ENCODE measurements at regions not wholly inside any gene's neighbourhood (a gene's known extent, or its start where the extent isn't known, plus 50 kb on each side); places are given as distances from the start of the nearest gene placed in this dataset.

DNA sequence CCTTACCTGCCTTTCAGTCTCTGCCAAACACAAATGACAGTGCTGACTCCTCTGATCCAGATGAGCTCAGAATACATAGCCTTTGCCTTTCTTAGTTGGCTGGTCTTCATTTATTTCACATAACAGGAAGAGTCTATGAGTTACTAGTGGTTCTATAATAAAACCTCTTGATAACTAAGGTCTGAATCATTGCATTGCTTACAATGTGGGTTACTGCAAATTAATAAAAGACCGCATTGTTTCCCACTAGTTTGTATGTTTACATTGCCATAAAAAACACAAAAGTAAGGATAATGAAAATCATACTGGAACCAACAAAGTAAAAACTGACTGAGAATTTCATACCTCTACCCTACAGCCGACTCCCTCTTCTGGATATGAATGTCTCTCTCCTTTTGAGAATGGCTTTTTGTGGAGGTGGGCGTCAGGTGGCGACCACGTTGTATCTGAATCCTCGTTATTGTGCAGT is 62.0 kb upstream of the AKR1E2 start:
- Histone ChIP-seq H3K27ac (ENCODE audit: low read depth, low read length) (no peak overlapping the region), H3K27me3 (ENCODE audit: insufficient read depth, low read length, poor library complexity, severe bottlenecking) (peaks cover 3% of the 10 kb centered on the region), H3K4me3 (ENCODE audit: low read length) (no peak overlapping the region), H3K9me3 (ENCODE audit: low read length) (no peaks in the 10 kb centered on the region), H3K4me1 (ENCODE audit: insufficient read depth, low read length) (no peaks in the 10 kb centered on the region), H3K36me3 (ENCODE audit: insufficient read depth, low read length) (no peaks in the 10 kb centered on the region)
- ChIA-PET CTCF (interaction anchor here (0.8 to 1.0 kb wide), 2 partner anchors 1524 to 1570 kb away, joined by 3 to 4 read pairs; no protein-coding TSS in a partner anchor), POLR2A (no interaction called here)
- Mint-ChIP-seq H3K36me3 (no peaks in the 10 kb centered on the region), H3K27me3 (peaks cover 4 to 39% of the 10 kb centered on the region in 2 donors), H3K9me3 (no peaks in the 10 kb centered on the region), H3K4me1 (no peaks in the 10 kb centered on the region), H3K27ac (peak overlapping the region in 1 of 8 donors; percentile 85), H3K4me3 (no peak overlapping the region)
- DNase-seq = no peak

DNA sequence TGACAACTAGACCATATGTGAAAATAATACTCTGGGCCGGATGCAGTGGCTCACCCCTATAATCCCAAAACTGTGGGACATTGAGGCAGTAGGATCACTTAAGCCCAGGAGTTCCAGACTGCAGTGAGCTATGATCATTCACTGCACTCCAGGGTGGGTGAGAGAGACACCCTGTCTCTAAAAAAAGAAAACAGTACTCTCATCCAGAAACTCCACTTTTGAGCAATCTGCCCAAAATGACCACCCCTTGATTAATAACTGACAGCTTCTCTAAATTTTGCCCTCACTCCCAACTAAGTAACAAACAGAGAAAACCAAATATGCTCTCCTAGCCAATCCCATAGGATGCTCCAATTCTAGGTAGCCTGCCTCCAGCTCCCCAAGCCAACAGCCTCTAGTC is 62.5 kb upstream of the AKR1E2 start:
- peaks cover 4 to 36% of the 10 kb centered on the region in 2 donors for H3K27me3 Mint-ChIP-seq
- no peaks in the 10 kb centered on the region for H3K9me3 Mint-ChIP-seq
- ChIA-PET POLR2A (no interaction called here), CTCF (interaction anchor here (0.8 kb wide), 1 partner anchor 1570 kb away, joined by 4 read pairs; no protein-coding TSS in a partner anchor)
- Histone ChIP-seq H3K9me3 (ENCODE audit: low read length) (no peaks in the 10 kb centered on the region), H3K27me3 (ENCODE audit: insufficient read depth, low read length, poor library complexity, severe bottlenecking) (peaks cover 3% of the 10 kb centered on the region), H3K36me3 (ENCODE audit: insufficient read depth, low read length) (no peaks in the 10 kb centered on the region), H3K27ac (ENCODE audit: low read depth, low read length) (no peak overlapping the region), H3K4me3 (ENCODE audit: low read length) (no peak overlapping the region), H3K4me1 (ENCODE audit: insufficient read depth, low read length) (no peaks in the 10 kb centered on the region)
- H3K36me3 Mint-ChIP-seq = no peaks in the 10 kb centered on the region
- H3K4me1 Mint-ChIP-seq = no peaks in the 10 kb centered on the region
- peak overlapping the region in 1 of 8 donors; percentile 85 for H3K27ac Mint-ChIP-seq
- DNase-seq = no peak
- H3K4me3 Mint-ChIP-seq = no peak overlapping the region

DNA sequence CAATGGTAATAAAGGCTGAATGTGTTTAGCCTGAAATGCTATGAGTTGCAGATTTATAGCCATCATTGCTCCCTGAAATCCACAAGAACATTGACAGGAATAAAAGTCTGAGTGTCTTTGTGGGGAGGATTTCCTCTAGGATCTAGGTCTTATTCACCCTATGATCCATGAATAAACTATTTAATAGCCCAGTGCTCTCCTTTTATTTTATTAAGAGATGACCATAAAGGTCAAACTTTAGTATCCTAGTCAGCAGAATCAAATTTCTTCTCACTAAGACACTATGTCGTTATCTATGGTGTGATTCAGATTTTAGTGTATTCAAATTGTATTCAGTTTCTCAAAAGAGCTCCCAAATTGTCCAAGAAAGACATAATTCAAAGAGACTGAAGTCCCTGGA is 67.8 kb upstream of the AKR1E2 start:
- Histone ChIP-seq H3K4me1 (ENCODE audit: insufficient read depth, low read length) (no peaks in the 10 kb centered on the region), H3K27ac (ENCODE audit: low read depth, low read length) (no peak overlapping the region), H3K9me3 (ENCODE audit: low read length) (no peaks in the 10 kb centered on the region), H3K36me3 (ENCODE audit: insufficient read depth, low read length) (no peaks in the 10 kb centered on the region), H3K4me3 (ENCODE audit: low read length) (no peak overlapping the region), H3K27me3 (ENCODE audit: insufficient read depth, low read length, poor library complexity, severe bottlenecking) (peaks cover 3% of the 10 kb centered on the region)
- no peaks in the 10 kb centered on the region for H3K9me3 Mint-ChIP-seq
- H3K36me3 Mint-ChIP-seq = no peaks in the 10 kb centered on the region
- no peak for DNase-seq
- POLR2A ChIA-PET = no interaction called here
- H3K27ac Mint-ChIP-seq = no peak overlapping the region
- CTCF ChIA-PET = interaction anchor here (1.0 kb wide), 1 partner anchor 1560 kb away, joined by 3 read pairs; no protein-coding TSS in a partner anchor
- no peaks in the 10 kb centered on the region for H3K4me1 Mint-ChIP-seq
- peaks cover 12 to 39% of the 10 kb centered on the region in 2 donors for H3K27me3 Mint-ChIP-seq
- no peak overlapping the region for H3K4me3 Mint-ChIP-seq

DNA sequence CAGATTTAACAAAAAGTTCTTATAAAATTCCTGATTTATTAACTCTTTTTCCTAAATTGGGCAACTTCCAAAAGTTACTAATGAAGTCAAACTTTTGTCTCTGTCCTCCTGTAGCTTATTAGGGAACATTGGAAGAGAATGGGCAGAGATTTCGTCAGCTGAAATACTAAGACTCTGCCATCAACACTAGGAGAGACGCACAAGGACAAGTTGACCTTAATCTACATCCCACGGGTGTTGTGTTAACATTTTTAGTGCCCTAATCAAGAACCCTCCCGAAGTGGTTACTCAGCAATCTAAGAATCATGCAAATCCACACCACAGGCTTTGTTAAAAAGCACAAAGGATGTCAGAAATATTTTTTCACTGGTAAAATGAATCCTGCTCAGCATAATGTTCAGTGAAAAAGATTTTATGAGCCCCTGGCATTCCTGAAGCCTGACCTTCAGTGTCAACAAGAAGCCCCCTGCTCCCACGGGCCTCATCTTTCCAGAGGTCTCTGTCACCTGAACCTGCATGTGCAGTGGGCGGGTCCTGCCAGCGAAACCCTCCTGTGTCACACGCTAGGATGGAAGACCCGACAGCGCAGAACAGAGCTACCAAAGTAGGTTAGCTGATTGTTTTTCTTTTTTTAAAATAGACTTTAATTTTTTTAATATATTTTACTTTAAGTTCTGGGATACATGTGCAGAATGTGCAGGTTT is 70.6 kb upstream of the AKR1E2 start:
- Histone ChIP-seq H3K27ac (ENCODE audit: low read depth, low read length) (no peak overlapping the region), H3K4me3 (ENCODE audit: low read length) (no peak overlapping the region), H3K36me3 (ENCODE audit: insufficient read depth, low read length) (no peaks in the 10 kb centered on the region), H3K4me1 (ENCODE audit: insufficient read depth, low read length) (no peaks in the 10 kb centered on the region), H3K27me3 (ENCODE audit: insufficient read depth, low read length, poor library complexity, severe bottlenecking) (peaks cover 3% of the 10 kb centered on the region), H3K9me3 (ENCODE audit: low read length) (no peaks in the 10 kb centered on the region)
- POLR2A ChIA-PET = no interaction called here
- CTCF ChIA-PET = no interaction called here
- Mint-ChIP-seq H3K36me3 (no peaks in the 10 kb centered on the region), H3K4me3 (no peak overlapping the region), H3K27me3 (peaks cover 16 to 59% of the 10 kb centered on the region in 2 donors), H3K27ac (no peak overlapping the region), H3K9me3 (no peaks in the 10 kb centered on the region), H3K4me1 (no peaks in the 10 kb centered on the region)
- DNase-seq = no peak

DNA sequence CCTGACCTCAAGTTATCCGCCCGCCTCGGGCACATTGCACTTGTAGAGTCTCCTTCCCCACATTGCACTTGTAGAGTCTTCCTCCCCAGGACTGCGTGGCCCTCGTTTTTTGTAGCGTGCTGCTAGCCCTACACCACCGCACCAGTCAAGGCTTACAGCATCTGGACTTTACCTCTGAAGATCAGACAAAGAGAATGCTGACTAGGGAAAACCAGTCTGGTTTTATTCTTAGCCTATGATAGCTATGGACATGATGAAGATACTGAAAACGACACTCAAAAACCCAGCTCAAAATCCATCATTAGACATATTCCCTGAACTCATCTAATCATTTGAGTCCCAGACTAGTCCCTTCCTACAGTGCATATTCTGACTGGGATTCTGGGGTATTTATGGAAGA is 71.9 kb upstream of the AKR1E2 start:
- Histone ChIP-seq H3K4me1 (ENCODE audit: insufficient read depth, low read length) (no peaks in the 10 kb centered on the region), H3K9me3 (ENCODE audit: low read length) (no peaks in the 10 kb centered on the region), H3K27ac (ENCODE audit: low read depth, low read length) (no peak overlapping the region), H3K4me3 (ENCODE audit: low read length) (no peak overlapping the region), H3K36me3 (ENCODE audit: insufficient read depth, low read length) (no peaks in the 10 kb centered on the region), H3K27me3 (ENCODE audit: insufficient read depth, low read length, poor library complexity, severe bottlenecking) (peaks cover 3% of the 10 kb centered on the region)
- Mint-ChIP-seq H3K27me3 (peaks cover 17 to 55% of the 10 kb centered on the region in 2 donors), H3K9me3 (no peaks in the 10 kb centered on the region), H3K4me3 (no peak overlapping the region), H3K27ac (no peak overlapping the region), H3K36me3 (no peaks in the 10 kb centered on the region), H3K4me1 (no peaks in the 10 kb centered on the region)
- no peak for DNase-seq
- CTCF ChIA-PET = no interaction called here
- POLR2A ChIA-PET = no interaction called here

DNA sequence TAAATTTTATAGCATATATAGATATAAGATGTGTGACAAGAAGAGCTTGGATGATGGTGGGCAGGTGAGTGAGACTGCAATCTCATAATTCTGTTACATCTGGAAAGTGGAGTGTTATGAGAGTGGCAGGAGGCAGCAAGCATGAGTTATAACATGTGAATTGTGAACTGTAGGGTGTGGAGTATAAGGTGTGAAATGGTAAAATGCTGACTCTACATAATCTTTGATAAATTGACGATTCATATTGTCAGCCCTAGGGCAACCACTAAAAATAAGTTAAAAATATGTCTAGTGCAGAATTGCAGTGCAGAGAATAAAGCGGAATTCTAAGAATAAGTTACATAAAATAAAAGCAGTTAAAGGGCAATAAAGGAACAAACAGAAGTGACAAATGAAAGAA is 74.8 kb upstream of the AKR1E2 start:
- DNase-seq = no peak
- H3K4me3 ChIP-seq (ENCODE audit: low read length) = no peak overlapping the region
- no peaks in the 10 kb centered on the region for H3K9me3 Mint-ChIP-seq
- H3K27me3 ChIP-seq (ENCODE audit: insufficient read depth, low read length, poor library complexity, severe bottlenecking) = peaks cover 3% of the 10 kb centered on the region
- ChIA-PET POLR2A (no interaction called here), CTCF (interaction anchor here (1.1 kb wide), 1 partner anchor 23 kb away, joined by 3 read pairs; no protein-coding TSS in a partner anchor)
- peaks cover 18 to 62% of the 10 kb centered on the region in 2 donors for H3K27me3 Mint-ChIP-seq
- H3K4me1 Mint-ChIP-seq = no peaks in the 10 kb centered on the region
- H3K9me3 ChIP-seq (ENCODE audit: low read length) = no peaks in the 10 kb centered on the region
- no peak overlapping the region for H3K4me3 Mint-ChIP-seq
- H3K36me3 ChIP-seq (ENCODE audit: insufficient read depth, low read length) = no peaks in the 10 kb centered on the region
- H3K27ac Mint-ChIP-seq = no peak overlapping the region
- no peak overlapping the region for H3K27ac ChIP-seq (ENCODE audit: low read depth, low read length)
- no peaks in the 10 kb centered on the region for H3K36me3 Mint-ChIP-seq
- H3K4me1 ChIP-seq (ENCODE audit: insufficient read depth, low read length) = no peaks in the 10 kb centered on the region

DNA sequence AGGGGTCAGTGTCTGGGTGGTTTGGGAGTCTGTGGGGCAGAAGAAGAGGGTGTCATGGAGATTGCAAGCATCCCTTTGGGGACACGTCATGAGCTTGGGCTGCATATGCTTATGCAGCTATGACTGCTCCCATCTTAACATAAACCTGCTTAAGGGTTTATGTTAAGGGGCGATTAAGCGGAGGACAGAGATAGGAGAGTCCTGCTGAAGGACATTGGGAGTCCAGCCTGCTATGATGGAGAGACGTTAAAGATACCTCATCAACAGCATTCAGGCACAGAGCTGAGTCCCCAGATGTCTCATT is 76.8 kb upstream of the AKR1E2 start:
- H3K27me3 ChIP-seq (ENCODE audit: insufficient read depth, low read length, poor library complexity, severe bottlenecking) = peaks cover 4% of the 10 kb centered on the region
- H3K9me3 ChIP-seq (ENCODE audit: low read length) = no peaks in the 10 kb centered on the region
- Mint-ChIP-seq H3K4me3 (no peak overlapping the region), H3K4me1 (no peaks in the 10 kb centered on the region), H3K9me3 (no peaks in the 10 kb centered on the region), H3K36me3 (no peaks in the 10 kb centered on the region), H3K27ac (no peak overlapping the region), H3K27me3 (peaks cover 21 to 71% of the 10 kb centered on the region in 2 donors)
- ChIA-PET POLR2A (no interaction called here), CTCF (no interaction called here)
- H3K4me3 ChIP-seq (ENCODE audit: low read length) = no peak overlapping the region
- DNase-seq = no peak
- no peaks in the 10 kb centered on the region for H3K36me3 ChIP-seq (ENCODE audit: insufficient read depth, low read length)
- no peak overlapping the region for H3K27ac ChIP-seq (ENCODE audit: low read depth, low read length)
- no peaks in the 10 kb centered on the region for H3K4me1 ChIP-seq (ENCODE audit: insufficient read depth, low read length)

DNA sequence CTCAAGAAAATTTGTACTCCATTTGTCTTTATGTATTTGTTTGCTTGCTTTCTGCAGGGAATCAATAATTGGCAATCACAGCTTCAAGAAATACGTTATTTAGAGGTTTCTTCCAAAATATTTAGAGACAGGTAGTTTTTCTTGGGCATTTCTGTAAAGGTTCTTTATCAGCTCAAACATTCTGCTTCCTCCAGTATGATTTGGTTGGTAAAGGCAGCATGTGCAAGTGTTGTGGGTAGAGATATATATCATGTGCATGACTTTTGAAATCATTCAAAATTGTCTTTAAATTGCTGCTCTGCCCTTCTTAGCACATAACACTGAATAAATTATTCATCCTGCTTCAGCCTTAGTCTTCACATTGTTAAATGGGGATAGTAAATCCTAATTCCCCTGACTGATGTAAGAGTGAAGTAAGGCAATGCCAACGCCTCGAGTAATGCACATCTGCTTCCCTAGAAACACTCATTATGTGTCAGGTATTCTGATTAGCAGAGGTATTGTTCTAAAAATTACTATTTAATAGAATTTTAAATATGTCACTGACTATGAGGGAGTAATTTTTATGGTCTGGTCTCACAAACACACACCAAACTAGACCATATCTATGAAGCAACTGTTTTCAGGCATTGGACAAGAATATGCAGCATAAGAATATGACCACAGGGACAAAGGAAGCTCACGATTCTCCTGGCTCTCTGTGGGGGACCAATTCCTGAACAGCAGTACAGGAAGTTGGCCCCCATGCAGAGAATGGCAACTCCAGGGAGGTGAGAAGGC is 77.3 kb upstream of the AKR1E2 start:
- H3K27ac Mint-ChIP-seq = no peak overlapping the region
- no peak overlapping the region for H3K4me3 Mint-ChIP-seq
- no peak overlapping the region for H3K27ac ChIP-seq (ENCODE audit: low read depth, low read length)
- DNase-seq = no peak
- H3K36me3 ChIP-seq (ENCODE audit: insufficient read depth, low read length) = no peaks in the 10 kb centered on the region
- H3K9me3 Mint-ChIP-seq = peaks cover 0 to 4% (median 0%) of the 10 kb centered on the region in 5 donors
- H3K4me1 Mint-ChIP-seq = no peaks in the 10 kb centered on the region
- ChIA-PET POLR2A (no interaction called here), CTCF (no interaction called here)
- H3K9me3 ChIP-seq (ENCODE audit: low read length) = no peaks in the 10 kb centered on the region
- H3K36me3 Mint-ChIP-seq = no peaks in the 10 kb centered on the region
- no peaks in the 10 kb centered on the region for H3K4me1 ChIP-seq (ENCODE audit: insufficient read depth, low read length)
- H3K27me3 ChIP-seq (ENCODE audit: insufficient read depth, low read length, poor library complexity, severe bottlenecking) = peaks cover 8% of the 10 kb centered on the region
- H3K27me3 Mint-ChIP-seq = peaks cover 22 to 74% of the 10 kb centered on the region in 2 donors
- H3K4me3 ChIP-seq (ENCODE audit: low read length) = no peak overlapping the region

Measured in CD8-positive, alpha-beta memory T cell (primary cell).